ENCODE measurements at regions not wholly inside any gene's neighbourhood (a gene's known extent, or its start where the extent isn't known, plus 50 kb on each side); places are given as distances from the start of the nearest gene placed in this dataset.

DNA sequence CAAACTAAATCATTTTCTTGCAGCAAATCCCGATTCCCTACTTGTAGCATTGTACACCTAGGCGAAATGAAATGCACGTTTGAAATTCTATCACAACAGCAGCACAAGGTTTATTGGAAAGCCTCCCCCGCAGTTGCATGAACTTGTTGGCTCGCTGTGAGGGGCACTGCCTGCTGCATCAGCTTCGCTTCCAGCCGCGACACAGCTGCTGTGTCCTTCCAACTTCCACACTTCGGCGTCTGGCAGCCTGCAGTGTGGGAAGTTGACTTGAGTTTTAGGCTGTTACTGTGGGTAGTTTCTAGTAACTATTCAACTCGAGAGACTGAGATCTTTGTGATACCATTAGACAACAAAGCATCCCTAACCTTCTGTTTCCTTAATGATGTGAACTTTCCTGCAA lies 315.8 kb upstream of the TPK1 start:
- H3K27ac ChIP-seq (ENCODE audit: insufficient read depth, low read length) = no peak overlapping the region
- no peak overlapping the region for H3K23ac ChIP-seq (ENCODE audit: low read depth, low read length)
- H2BK120ac ChIP-seq (ENCODE audit: low read depth, low read length) = no peak overlapping the region
- H3K4me1 ChIP-seq (ENCODE audit: control insufficient read depth, insufficient read depth, low read length) = no peaks in the 10 kb centered on the region
- H2BK15ac ChIP-seq (ENCODE audit: low read depth, low read length) = no peak overlapping the region
- dilution Hi-C loops (cut with HindIII; ENCODE audit: low sequenced_read_pairs, unreplicated experiment) (no loop called here), intact Hi-C loops (cut with micrococcal nuclease) (no loop called here), in situ Hi-C loops (cut with MboI; ENCODE audit: low sequenced_read_pairs) (no loop called here)
- no peak overlapping the region for H4K5ac ChIP-seq (ENCODE audit: low read depth, low read length)
- no peak overlapping the region for H2AK9ac ChIP-seq (replicated peaks; ENCODE audit: low read depth, low read length, poor library complexity)
- H3K9ac ChIP-seq (ENCODE audit: low read depth, low read length) = no peak overlapping the region
- no peak overlapping the region for H2AFZ ChIP-seq (replicated peaks; ENCODE audit: low read length, poor library complexity)
- no TSS peak for BruUV-seq (replicated peaks)
- no peak overlapping the region for H4K91ac ChIP-seq (ENCODE audit: insufficient read depth, low read depth, low read length)
- ATAC-seq (ENCODE audit: low read depth) (no peak), DNase-seq (no peak)
- H2BK5ac ChIP-seq (ENCODE audit: low read depth, low read length, poor library complexity, severe bottlenecking) = no peak overlapping the region
- no peak overlapping the region for H3K4ac ChIP-seq (ENCODE audit: low read depth, low read length)
- no peak for TF ChIP-seq MAZ (IDR thresholded peaks at IDR 0.05; ENCODE audit: borderline replicate concordance, low read depth, low read length)
- no peak for TF ChIP-seq FOS (IDR thresholded peaks at IDR 0.05; ENCODE audit: low read depth, low read length)
- TF ChIP-seq, protein P1, sequence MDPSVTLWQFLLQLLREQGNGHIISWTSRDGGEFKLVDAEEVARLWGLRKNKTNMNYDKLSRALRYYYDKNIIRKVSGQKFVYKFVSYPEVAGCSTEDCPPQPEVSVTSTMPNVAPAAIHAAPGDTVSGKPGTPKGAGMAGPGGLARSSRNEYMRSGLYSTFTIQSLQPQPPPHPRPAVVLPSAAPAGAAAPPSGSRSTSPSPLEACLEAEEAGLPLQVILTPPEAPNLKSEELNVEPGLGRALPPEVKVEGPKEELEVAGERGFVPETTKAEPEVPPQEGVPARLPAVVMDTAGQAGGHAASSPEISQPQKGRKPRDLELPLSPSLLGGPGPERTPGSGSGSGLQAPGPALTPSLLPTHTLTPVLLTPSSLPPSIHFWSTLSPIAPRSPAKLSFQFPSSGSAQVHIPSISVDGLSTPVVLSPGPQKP (IDR thresholded peaks at IDR 0.05; ENCODE audit: borderline replicate concordance, low read depth, low read length) = no peak
- TF ChIP-seq CHD1 (IDR thresholded peaks at IDR 0.05; ENCODE audit: low read depth, low read length) = no peak
- TF ChIP-seq, protein P2, sequence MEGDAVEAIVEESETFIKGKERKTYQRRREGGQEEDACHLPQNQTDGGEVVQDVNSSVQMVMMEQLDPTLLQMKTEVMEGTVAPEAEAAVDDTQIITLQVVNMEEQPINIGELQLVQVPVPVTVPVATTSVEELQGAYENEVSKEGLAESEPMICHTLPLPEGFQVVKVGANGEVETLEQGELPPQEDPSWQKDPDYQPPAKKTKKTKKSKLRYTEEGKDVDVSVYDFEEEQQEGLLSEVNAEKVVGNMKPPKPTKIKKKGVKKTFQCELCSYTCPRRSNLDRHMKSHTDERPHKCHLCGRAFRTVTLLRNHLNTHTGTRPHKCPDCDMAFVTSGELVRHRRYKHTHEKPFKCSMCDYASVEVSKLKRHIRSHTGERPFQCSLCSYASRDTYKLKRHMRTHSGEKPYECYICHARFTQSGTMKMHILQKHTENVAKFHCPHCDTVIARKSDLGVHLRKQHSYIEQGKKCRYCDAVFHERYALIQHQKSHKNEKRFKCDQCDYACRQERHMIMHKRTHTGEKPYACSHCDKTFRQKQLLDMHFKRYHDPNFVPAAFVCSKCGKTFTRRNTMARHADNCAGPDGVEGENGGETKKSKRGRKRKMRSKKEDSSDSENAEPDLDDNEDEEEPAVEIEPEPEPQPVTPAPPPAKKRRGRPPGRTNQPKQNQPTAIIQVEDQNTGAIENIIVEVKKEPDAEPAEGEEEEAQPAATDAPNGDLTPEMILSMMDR (conservative IDR thresholded peaks at IDR 0.05; ENCODE audit: low read depth, low read length) = no peak
- no peak for TF ChIP-seq RAD21 (IDR thresholded peaks at IDR 0.05; ENCODE audit: low read length)
- TF ChIP-seq MXI1 (IDR thresholded peaks at IDR 0.05; ENCODE audit: borderline replicate concordance, low read depth, low read length) = no peak
- TF ChIP-seq NFE2L2 (IDR thresholded peaks at IDR 0.05; ENCODE audit: low read depth, low read length) = no peak
- TF ChIP-seq, protein P3, sequence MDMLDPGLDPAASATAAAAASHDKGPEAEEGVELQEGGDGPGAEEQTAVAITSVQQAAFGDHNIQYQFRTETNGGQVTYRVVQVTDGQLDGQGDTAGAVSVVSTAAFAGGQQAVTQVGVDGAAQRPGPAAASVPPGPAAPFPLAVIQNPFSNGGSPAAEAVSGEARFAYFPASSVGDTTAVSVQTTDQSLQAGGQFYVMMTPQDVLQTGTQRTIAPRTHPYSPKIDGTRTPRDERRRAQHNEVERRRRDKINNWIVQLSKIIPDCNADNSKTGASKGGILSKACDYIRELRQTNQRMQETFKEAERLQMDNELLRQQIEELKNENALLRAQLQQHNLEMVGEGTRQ (IDR thresholded peaks at IDR 0.05; ENCODE audit: low read depth, low read length) = no peak
- no peak for TF ChIP-seq RCOR1 (IDR thresholded peaks at IDR 0.05; ENCODE audit: insufficient replicate concordance, low read length)
- TF ChIP-seq POLR2A (IDR thresholded peaks at IDR 0.05; ENCODE audit: low read depth, low read length) = no peak
- no peak for TF ChIP-seq CEBPB (IDR thresholded peaks at IDR 0.05; ENCODE audit: low read depth, low read length)
- no peaks in the 10 kb centered on the region for H3K27me3 ChIP-seq (ENCODE audit: control insufficient read depth, insufficient read depth, low read length)
- H3K18ac ChIP-seq (ENCODE audit: low read depth, low read length) = no peak overlapping the region
- no peak overlapping the region for H3K56ac ChIP-seq (ENCODE audit: extremely low read depth, insufficient read depth, low read length)
- no peaks in the 10 kb centered on the region for H3K9me1 ChIP-seq (ENCODE audit: insufficient read depth, low read length)
- H3K4me3 ChIP-seq (ENCODE audit: insufficient read depth, low read depth, low read length) = no peak overlapping the region
- ChIA-PET POLR2A (ENCODE audit: unreplicated experiment) (no interaction called here), CTCF (no interaction called here)
- H3K79me1 ChIP-seq (ENCODE audit: low read depth in 1 of 2, low read length in 2 of 2) = no peaks in the 10 kb centered on the region
- H2AK5ac ChIP-seq (ENCODE audit: low read depth, low read length) = no peak overlapping the region
- H3K14ac ChIP-seq (replicated peaks; ENCODE audit: low read depth, low read length) = no peak overlapping the region
- peaks cover 4% of the 10 kb centered on the region; the same call in 1 of the 2 replicates for H3K9me3 ChIP-seq (ENCODE audit: control insufficient read depth, insufficient read depth, low read length)
- no peak overlapping the region for H3K4me2 ChIP-seq (ENCODE audit: low read depth, low read length)
- 39% methylated on average over 5 of the region's 11 CpGs; no CpG with 5 or more reads in 1 of the 2 experiments for WGBS, 2 experiments (ENCODE audit: extremely low coverage in 2 of 2, insufficient read length in 1 of 2)
- no peak overlapping the region for H4K8ac ChIP-seq (ENCODE audit: low read depth in 2 of 2, low read length in 2 of 2)
- no peaks in the 10 kb centered on the region for H3K36me3 ChIP-seq (ENCODE audit: control insufficient read depth, insufficient read depth, low read length)
- H2BK20ac ChIP-seq (ENCODE audit: low read depth, low read length) = no peak overlapping the region
- H4K20me1 ChIP-seq (ENCODE audit: insufficient read depth, low read length) = no peaks in the 10 kb centered on the region

Measured in IMR-90 (cell line).